DMS79 (cell line): ENCODE measurements at regions not wholly inside any gene's neighbourhood (a gene's known extent, or its start where the extent isn't known, plus 50 kb on each side); places are given as distances from the start of the nearest gene placed in this dataset.

Experiments
- DNase-seq: peaks from one replicate; lab custom pipeline; 2025; lab: John Stamatoyannopoulos, UW

DNA sequence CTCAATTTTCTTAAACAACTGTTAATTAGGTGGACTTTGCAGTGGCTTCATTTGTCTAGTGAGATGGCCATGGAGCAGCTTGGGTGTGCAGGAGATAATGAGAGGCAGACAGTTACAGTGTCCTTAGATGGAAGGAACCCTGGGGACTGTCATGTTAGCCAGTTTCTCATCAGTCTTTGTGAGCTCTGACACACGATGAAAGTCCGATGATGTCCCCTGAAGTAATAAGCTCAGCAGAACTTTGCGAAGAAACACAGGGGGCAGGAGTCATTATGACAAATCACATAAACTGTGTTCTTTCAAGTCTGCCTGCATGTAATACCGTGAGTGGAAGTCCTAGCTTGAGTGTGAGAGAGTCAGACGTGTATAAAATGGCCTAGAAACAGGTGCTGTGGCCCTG lies 201.8 kb downstream of the DRD1 start:
- DNase-seq = no peak

- no peak for DNase-seq
Observed at GRCh38 chr5:175238326-175238725, 205.7 kb downstream of the DRD1 start.

DNA sequence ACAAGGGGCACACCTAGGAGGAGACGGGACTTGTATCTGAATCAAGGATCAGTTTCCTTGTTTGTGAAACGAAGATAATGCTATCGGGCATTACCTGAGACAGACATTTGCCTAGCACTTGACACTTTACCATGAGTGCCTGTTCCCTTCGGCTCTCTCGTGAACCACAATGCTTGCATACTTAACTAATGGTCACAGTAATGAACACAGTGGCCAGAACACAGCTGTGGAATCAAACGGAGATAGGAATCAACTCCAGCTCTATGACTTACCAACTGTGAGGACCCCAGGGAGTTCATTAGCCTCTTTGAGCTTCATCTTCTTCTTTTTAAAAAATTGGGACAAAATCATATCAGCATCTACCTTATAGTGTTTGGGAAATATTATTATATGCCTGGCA lies 207.8 kb downstream of the DRD1 start:
- DNase-seq = no peak

- no peak for DNase-seq
Observed at GRCh38 chr5:175235251-175235960, 208.6 kb downstream of the DRD1 start.

DNA sequence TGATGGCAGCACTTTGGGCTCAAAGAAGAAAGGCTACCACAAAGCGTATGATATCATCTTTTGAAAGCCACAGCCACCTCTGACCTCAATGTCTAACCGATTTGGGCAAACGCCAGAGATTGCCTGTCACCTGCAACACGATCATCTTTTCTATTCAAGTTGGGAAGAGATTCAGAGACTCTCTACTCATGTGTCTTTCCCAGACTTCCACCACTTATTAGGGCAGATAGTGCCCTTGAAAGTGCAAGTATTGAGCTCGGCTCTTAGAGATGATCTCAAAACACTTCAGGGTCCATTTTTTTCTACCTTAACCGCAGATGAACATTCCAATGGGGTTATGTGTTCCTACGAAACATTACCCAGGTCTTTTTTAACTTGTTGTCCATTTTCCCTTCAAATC lies 213.7 kb downstream of the DRD1 start:
- DNase-seq = no peak

GRCh38 chr5:175226506-175226905 lies 217.5 kb downstream of the DRD1 start:
- DNase-seq = no peak

GRCh38 chr5:175223291-175223690 lies 220.7 kb downstream of the DRD1 start:
- no peak for DNase-seq

GRCh38 chr5:175222621-175223020 lies 221.4 kb downstream of the DRD1 start:
- no peak for DNase-seq

DNA sequence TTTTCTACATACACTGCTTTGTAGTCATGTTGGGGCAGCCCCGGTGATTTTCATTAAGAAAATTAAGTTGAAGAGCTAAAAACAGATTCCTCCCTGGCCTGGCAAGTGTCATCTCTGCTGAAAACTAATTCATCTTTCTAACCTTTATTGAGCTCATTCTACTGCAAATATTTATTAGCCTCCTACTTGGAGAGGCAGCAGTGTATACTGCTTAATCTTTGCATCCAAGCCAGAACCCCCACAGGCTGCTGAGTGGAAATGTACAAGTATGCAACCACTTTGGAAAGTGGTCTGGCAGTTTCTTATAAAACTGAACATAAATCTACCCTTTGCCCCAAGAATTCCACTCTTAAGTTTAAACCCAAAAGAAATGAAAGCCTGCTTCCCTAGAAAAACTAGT lies 223.4 kb downstream of the DRD1 start:
- no peak for DNase-seq

DNA sequence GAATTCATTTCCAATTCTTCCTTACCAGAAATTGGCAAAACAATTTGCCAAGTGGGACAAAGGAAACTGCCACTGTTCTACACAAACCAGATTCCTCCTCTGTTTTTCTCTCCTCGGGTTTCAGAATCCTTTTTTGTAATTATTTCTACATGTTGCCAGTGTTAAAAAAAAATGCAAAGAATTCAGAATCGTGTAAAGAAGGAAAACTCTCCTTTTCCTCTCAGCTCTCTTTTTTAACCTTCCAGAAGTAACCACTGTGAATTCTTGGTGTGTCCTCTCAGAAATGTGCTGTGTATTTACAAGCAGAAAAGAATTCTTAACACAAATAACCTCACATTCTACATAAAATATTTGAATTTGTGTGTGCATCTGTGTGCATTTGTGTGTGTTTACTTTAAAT lies 224.6 kb downstream of the DRD1 start:
- no peak for DNase-seq

- DNase-seq = no peak
Observed at GRCh38 chr5:175216991-175217390, 227.0 kb downstream of the DRD1 start.

- DNase-seq = no peak
Observed at GRCh38 chr5:175215906-175216305, 228.1 kb downstream of the DRD1 start.

- no peak for DNase-seq
Observed at GRCh38 chr5:175214152-175214551, 229.8 kb downstream of the DRD1 start.

- no peak for DNase-seq
Observed at GRCh38 chr5:175211956-175212756, 231.8 kb downstream of the DRD1 start.

GRCh38 chr5:175207321-175208040 lies 236.5 kb downstream of the DRD1 start:
- no peak for DNase-seq

GRCh38 chr5:175206669-175207068 lies 237.3 kb downstream of the DRD1 start:
- DNase-seq = no peak

DNA sequence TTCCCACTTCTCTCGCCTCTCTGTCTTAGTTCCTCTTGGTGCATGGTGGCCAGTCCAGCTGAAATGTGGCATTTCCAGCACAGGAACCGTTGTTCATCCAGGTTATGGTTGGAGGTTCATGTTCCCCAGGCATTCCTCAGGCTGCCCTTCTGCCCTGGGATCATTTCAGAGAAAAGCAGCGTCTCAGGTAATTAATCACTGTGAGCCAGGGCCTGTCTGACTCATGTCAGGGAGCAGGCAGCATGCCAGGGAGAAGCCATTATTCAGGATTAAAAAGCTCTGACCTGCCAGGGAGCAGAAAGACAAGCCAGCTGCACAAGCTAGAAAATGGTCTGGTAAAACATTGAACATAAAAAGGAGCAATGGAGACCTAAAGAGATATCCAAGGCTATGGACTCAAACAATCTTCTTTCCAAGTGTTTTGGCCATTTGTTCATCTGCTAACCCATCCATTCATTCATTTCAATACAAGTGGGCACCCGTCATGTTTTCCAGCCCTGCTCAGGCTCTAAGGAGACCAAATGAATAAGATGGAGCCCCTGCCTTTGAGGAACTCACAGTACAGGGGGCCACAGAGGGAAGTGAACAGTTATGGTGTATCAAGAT lies 241.4 kb downstream of the DRD1 start:
- no peak for DNase-seq

GRCh38 chr5:175201393-175201792 lies 242.6 kb downstream of the DRD1 start:
- no peak for DNase-seq

GRCh38 chr5:175195698-175196656 lies 248.0 kb downstream of the DRD1 start:
- no peak for DNase-seq

DNA sequence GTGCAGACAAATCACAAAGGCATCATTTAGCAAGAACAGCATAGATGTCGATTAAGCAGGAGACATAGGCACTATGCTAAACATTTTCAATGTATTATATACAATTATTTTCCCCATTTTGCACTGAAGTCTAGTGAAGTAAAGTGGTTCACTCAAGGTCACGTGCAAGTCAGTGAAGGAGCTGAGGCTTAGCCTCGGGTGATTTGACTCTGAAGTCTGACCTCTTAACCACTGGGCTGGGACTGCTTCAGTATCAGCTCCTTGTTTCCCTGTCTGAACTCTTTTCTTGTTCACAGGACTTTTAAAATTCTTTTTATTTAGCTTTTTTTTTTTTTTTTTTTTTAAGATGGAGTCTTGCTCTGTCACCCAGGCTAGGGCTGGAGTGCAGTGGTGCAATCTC lies 262.7 kb downstream of the DRD1 start:
- DNase-seq = no peak

DNA sequence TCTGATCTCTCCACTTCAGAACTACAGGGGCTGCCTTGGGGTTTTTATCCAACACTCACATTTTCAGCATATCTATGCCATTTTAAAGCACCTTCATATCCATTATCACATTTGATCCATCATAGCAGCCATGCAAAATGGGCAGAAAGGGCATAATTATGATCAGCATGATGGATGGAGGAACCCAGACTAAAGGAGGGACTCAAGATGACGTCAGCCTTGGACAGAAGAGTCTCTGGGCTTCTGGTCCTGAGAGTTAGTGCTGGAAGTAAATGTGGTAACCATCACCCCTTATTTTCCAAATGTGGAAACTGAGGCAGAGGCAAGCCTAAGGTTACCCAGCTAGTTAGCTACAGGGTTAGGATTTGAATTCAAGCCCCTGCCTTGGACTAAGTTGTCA lies 273.1 kb downstream of the DRD1 start:
- DNase-seq = no peak
